ENCODE measurements at regions not wholly inside any gene's neighbourhood (a gene's known extent, or its start where the extent isn't known, plus 50 kb on each side); places are given as distances from the start of the nearest gene placed in this dataset.

GRCh38 chr14:49970474-49971147 is 77.7 kb downstream of the ARF6 start:
- in situ Hi-C loops (cut with MboI; ENCODE audit: low sequenced_read_pairs): no loop called here

GRCh38 chr14:49971156-49972130 is 78.6 kb downstream of the ARF6 start:
- in situ Hi-C loops (cut with MboI; ENCODE audit: low sequenced_read_pairs): no loop called here

- in situ Hi-C loops (cut with MboI; ENCODE audit: low sequenced_read_pairs): no loop called here
These were observed 79.3 kb downstream of the ARF6 start for GRCh38 chr14:49972131-49972671.

GRCh38 chr14:49972823-49973222 is 79.9 kb downstream of the ARF6 start:
- in situ Hi-C loops (cut with MboI; ENCODE audit: low sequenced_read_pairs): no loop called here

- in situ Hi-C loops (cut with MboI; ENCODE audit: low sequenced_read_pairs): no loop called here
These were observed 82.4 kb downstream of the ARF6 start for GRCh38 chr14:49975276-49975675.

GRCh38 chr14:49975799-49976198 is 82.9 kb downstream of the ARF6 start:
- in situ Hi-C loops (cut with MboI; ENCODE audit: low sequenced_read_pairs): no loop called here

GRCh38 chr14:49977126-49977841 is 84.4 kb downstream of the ARF6 start:
- in situ Hi-C loops (cut with MboI; ENCODE audit: low sequenced_read_pairs): no loop called here

- in situ Hi-C loops (cut with MboI; ENCODE audit: low sequenced_read_pairs): no loop called here
These were observed 87.1 kb downstream of the ARF6 start for GRCh38 chr14:49980027-49980426.

GRCh38 chr14:49982082-49982481 is 89.2 kb downstream of the ARF6 start:
- in situ Hi-C loops (cut with MboI; ENCODE audit: low sequenced_read_pairs): no loop called here

GRCh38 chr14:49982501-49982951 is 89.6 kb downstream of the ARF6 start:
- in situ Hi-C loops (cut with MboI; ENCODE audit: low sequenced_read_pairs): no loop called here

GRCh38 chr14:49984424-49984823 is 91.5 kb downstream of the ARF6 start:
- in situ Hi-C loops (cut with MboI; ENCODE audit: low sequenced_read_pairs): no loop called here

- in situ Hi-C loops (cut with MboI; ENCODE audit: low sequenced_read_pairs): no loop called here
These were observed 93.6 kb downstream of the ARF6 start for GRCh38 chr14:49986343-49987014.

- in situ Hi-C loops (cut with MboI; ENCODE audit: low sequenced_read_pairs): no loop called here
These were observed 95.5 kb downstream of the ARF6 start for GRCh38 chr14:49988080-49988990.

GRCh38 chr14:49989966-49990365 is 97.1 kb downstream of the ARF6 start:
- in situ Hi-C loops (cut with MboI; ENCODE audit: low sequenced_read_pairs): no loop called here

GRCh38 chr14:49991491-49991890 is 98.6 kb downstream of the ARF6 start:
- in situ Hi-C loops (cut with MboI; ENCODE audit: low sequenced_read_pairs): no loop called here

- in situ Hi-C loops (cut with MboI; ENCODE audit: low sequenced_read_pairs): no loop called here
These were observed 99.2 kb downstream of the ARF6 start for GRCh38 chr14:49992036-49992435.

GRCh38 chr14:49992448-49992847 is 99.6 kb downstream of the ARF6 start:
- in situ Hi-C loops (cut with MboI; ENCODE audit: low sequenced_read_pairs): no loop called here

GRCh38 chr14:49992901-49993339 is 100.0 kb downstream of the ARF6 start:
- in situ Hi-C loops (cut with MboI; ENCODE audit: low sequenced_read_pairs): no loop called here

GRCh38 chr14:49993565-49993964 is 100.7 kb downstream of the ARF6 start:
- in situ Hi-C loops (cut with MboI; ENCODE audit: low sequenced_read_pairs): no loop called here

All from HL-60/S4 treated with phorbol 12-myristate 13-acetate at 8.2 ng/mL for 4 days and 3 days (cell line).